ENCODE measurements at regions not wholly inside any gene's neighbourhood (a gene's known extent, or its start where the extent isn't known, plus 50 kb on each side); places are given as distances from the start of the nearest gene placed in this dataset.

GRCh38 chr14:43483415-43483814 lies 1023.7 kb downstream of the FSCB start:
- Mint-ChIP-seq H3K27ac (no peak overlapping the region), H3K36me3 (no peaks in the 10 kb centered on the region), H3K9me3 (ENCODE audit: low read depth) (peaks cover 3% of the 10 kb centered on the region), H3K4me1 (no peaks in the 10 kb centered on the region), H3K27me3 (no peaks in the 10 kb centered on the region), H3K4me3 (no peak overlapping the region)
- ATAC-seq: no peak
- CTCF ChIA-PET: no interaction called here
- DNase-seq: no peak

DNA sequence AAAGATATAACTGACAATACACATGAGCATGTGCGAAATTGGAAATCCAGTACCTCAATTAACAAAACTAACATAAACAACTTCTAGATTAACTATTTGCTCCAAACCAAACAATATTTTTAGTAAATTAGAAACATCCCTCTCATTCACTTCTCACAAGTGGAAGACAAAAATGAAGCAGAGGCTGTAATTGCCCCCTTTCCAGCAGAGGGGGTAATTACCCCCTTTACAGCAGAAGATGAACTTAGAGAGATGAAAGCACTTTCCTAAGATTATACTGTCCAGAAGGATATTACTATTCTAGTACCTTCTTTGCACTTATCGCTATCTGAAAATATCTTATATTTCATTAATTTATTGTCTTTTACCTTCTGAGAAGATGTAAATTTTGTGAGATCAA lies 1025.2 kb downstream of the FSCB start:
- H3K36me3 Mint-ChIP-seq: no peaks in the 10 kb centered on the region
- ATAC-seq: no peak
- H3K4me3 Mint-ChIP-seq: no peak overlapping the region
- no peak overlapping the region for H3K27ac Mint-ChIP-seq
- H3K9me3 Mint-ChIP-seq (ENCODE audit: low read depth): peaks cover 6% of the 10 kb centered on the region
- CTCF ChIA-PET: no interaction called here
- DNase-seq: no peak
- no peaks in the 10 kb centered on the region for H3K27me3 Mint-ChIP-seq
- no peaks in the 10 kb centered on the region for H3K4me1 Mint-ChIP-seq

GRCh38 chr14:43480976-43481375 lies 1026.1 kb downstream of the FSCB start:
- no peaks in the 10 kb centered on the region for H3K4me1 Mint-ChIP-seq
- no peak overlapping the region for H3K27ac Mint-ChIP-seq
- ATAC-seq (no peak), DNase-seq (no peak)
- H3K9me3 Mint-ChIP-seq (ENCODE audit: low read depth): peaks cover 7% of the 10 kb centered on the region
- no peaks in the 10 kb centered on the region for H3K36me3 Mint-ChIP-seq
- CTCF ChIA-PET: no interaction called here
- H3K4me3 Mint-ChIP-seq: no peak overlapping the region
- H3K27me3 Mint-ChIP-seq: no peaks in the 10 kb centered on the region

DNA sequence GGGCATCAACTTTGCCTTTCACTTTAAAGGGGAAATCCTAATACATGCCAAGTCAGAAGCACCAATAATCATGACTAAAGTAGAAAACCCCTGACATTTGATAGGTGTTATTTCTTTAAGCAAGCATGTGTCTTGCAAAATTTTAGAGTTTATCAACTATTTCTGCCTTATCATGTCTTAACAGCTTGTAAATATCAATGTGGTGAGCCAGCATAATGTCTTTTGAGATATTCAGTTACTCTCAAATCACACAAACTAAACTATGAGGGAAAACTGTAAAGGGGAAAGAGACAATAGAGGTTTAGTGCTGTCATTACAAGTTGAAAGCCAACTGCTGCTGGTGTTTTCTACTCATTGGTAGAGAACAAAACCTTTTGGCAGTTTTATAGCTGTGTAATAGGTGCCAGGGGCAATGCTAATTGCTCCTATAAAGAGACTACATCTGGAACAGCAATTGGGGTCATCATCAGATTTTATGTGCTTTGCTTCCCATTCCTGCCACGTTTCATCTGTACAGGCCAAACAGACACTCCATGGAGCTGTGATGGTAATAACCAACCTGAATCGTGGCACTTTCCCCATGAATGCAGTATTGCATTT lies 1027.4 kb downstream of the FSCB start:
- Mint-ChIP-seq H3K9me3 (ENCODE audit: low read depth) (peaks cover 10% of the 10 kb centered on the region), H3K36me3 (no peaks in the 10 kb centered on the region), H3K27me3 (no peaks in the 10 kb centered on the region), H3K27ac (no peak overlapping the region), H3K4me3 (no peak overlapping the region), H3K4me1 (no peaks in the 10 kb centered on the region)
- CTCF ChIA-PET: no interaction called here
- no peak for ATAC-seq
- DNase-seq: no peak

GRCh38 chr14:43476822-43477221 lies 1030.3 kb downstream of the FSCB start:
- Mint-ChIP-seq H3K27me3 (no peaks in the 10 kb centered on the region), H3K9me3 (ENCODE audit: low read depth) (peaks cover 10% of the 10 kb centered on the region), H3K4me3 (no peak overlapping the region), H3K4me1 (no peaks in the 10 kb centered on the region), H3K27ac (no peak overlapping the region), H3K36me3 (no peaks in the 10 kb centered on the region)
- ATAC-seq (no peak), DNase-seq (no peak)
- CTCF ChIA-PET: no interaction called here

GRCh38 chr14:43475757-43476156 lies 1031.3 kb downstream of the FSCB start:
- DNase-seq (no peak), ATAC-seq (no peak)
- Mint-ChIP-seq H3K4me3 (no peak overlapping the region), H3K27ac (no peak overlapping the region), H3K27me3 (no peaks in the 10 kb centered on the region), H3K36me3 (no peaks in the 10 kb centered on the region), H3K9me3 (ENCODE audit: low read depth) (peaks cover 13% of the 10 kb centered on the region), H3K4me1 (no peaks in the 10 kb centered on the region)
- CTCF ChIA-PET: no interaction called here

- Mint-ChIP-seq H3K9me3 (ENCODE audit: low read depth) (peaks cover 7% of the 10 kb centered on the region), H3K4me3 (no peak overlapping the region), H3K27me3 (no peaks in the 10 kb centered on the region), H3K36me3 (no peaks in the 10 kb centered on the region), H3K4me1 (no peaks in the 10 kb centered on the region), H3K27ac (no peak overlapping the region)
- ATAC-seq (no peak), DNase-seq (no peak)
- CTCF ChIA-PET: no interaction called here
These were observed 1035.5 kb downstream of the FSCB start for GRCh38 chr14:43471595-43471994.

DNA sequence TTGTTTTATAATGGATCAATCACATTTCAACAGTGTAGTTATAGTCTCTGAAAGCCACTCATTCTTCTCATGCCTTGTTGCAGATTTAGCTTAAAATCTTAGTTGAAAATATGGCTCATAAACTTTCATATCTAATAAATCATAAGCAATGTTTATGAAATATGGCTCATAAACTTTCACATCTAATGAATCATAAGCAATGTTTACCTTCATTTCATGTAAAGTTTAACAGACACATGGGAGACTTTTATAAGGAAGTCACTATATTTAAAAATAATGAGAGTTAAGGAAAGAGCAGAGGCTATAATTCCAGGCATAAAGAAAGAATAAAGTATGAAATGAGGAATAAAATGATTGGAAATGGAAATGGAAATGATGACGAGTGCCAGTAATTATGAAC lies 1042.1 kb downstream of the FSCB start:
- Mint-ChIP-seq H3K4me3 (no peak overlapping the region), H3K9me3 (ENCODE audit: low read depth) (peaks cover 6% of the 10 kb centered on the region), H3K4me1 (no peaks in the 10 kb centered on the region), H3K27ac (no peak overlapping the region), H3K27me3 (no peaks in the 10 kb centered on the region), H3K36me3 (no peaks in the 10 kb centered on the region)
- CTCF ChIA-PET: no interaction called here
- ATAC-seq (no peak), DNase-seq (no peak)

GRCh38 chr14:43449291-43449690 lies 1057.8 kb downstream of the FSCB start:
- no peak overlapping the region for H3K27ac Mint-ChIP-seq
- H3K36me3 Mint-ChIP-seq: no peaks in the 10 kb centered on the region
- no peaks in the 10 kb centered on the region for H3K27me3 Mint-ChIP-seq
- CTCF ChIA-PET: interaction anchor here (0.6 kb wide), 1 partner anchor 52 kb away, joined by 3 read pairs; no protein-coding TSS in a partner anchor
- peaks cover 10% of the 10 kb centered on the region for H3K9me3 Mint-ChIP-seq (ENCODE audit: low read depth)
- DNase-seq: no peak
- H3K4me1 Mint-ChIP-seq: no peaks in the 10 kb centered on the region
- ATAC-seq: no peak
- H3K4me3 Mint-ChIP-seq: no peak overlapping the region

DNA sequence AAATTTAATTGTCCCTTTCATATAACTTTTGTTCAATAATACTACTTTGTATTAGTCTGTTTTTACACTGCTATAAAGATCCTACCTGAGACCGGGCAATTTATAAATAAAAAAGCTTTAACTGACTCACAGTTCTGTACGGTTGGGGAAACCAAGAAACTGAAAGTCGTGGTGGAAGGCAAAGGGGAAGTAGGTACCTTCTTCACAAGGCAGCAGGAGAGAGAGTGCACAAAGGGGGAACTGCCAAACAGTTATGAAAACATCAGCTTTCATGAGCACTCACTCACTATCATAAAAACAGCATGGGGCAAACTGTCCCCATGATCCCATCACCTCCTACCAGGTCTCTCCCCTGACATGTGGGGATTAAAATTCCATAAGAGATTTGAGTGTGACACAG lies 1069.0 kb downstream of the FSCB start:
- Mint-ChIP-seq H3K36me3 (no peaks in the 10 kb centered on the region), H3K4me3 (no peak overlapping the region), H3K27me3 (no peaks in the 10 kb centered on the region), H3K9me3 (ENCODE audit: low read depth) (peaks cover 7% of the 10 kb centered on the region), H3K4me1 (no peaks in the 10 kb centered on the region), H3K27ac (no peak overlapping the region)
- DNase-seq (no peak), ATAC-seq (no peak)
- CTCF ChIA-PET: no interaction called here

GRCh38 chr14:43418324-43418723 lies 1088.8 kb downstream of the FSCB start:
- no peak for ATAC-seq
- no peaks in the 10 kb centered on the region for H3K36me3 Mint-ChIP-seq
- CTCF ChIA-PET: no interaction called here
- no peaks in the 10 kb centered on the region for H3K4me1 Mint-ChIP-seq
- no peak overlapping the region for H3K27ac Mint-ChIP-seq
- DNase-seq: no peak
- no peak overlapping the region for H3K4me3 Mint-ChIP-seq
- no peaks in the 10 kb centered on the region for H3K27me3 Mint-ChIP-seq
- H3K9me3 Mint-ChIP-seq (ENCODE audit: low read depth): peaks cover 12% of the 10 kb centered on the region

DNA sequence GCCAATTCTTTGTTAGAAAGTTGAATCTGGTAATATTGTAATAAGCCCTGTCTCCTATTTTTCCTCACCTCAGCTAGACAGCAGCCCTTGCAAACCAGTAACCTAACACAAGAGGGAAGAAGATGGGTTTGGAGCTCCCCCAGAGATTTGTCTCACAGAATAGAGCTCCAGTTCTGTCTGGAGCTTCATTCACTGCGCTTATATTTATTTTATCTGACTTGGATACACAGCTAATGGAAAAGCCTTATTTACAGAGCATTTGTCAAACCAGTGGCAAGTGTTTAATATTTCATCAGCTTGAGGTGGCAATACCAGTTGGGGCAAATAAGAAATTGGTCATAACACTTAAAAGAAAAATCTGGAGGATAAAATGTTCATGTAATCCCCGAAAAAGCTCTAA lies 1094.0 kb downstream of the FSCB start:
- Mint-ChIP-seq H3K36me3 (no peaks in the 10 kb centered on the region), H3K27me3 (no peaks in the 10 kb centered on the region), H3K27ac (no peak overlapping the region), H3K9me3 (ENCODE audit: low read depth) (peaks cover 5% of the 10 kb centered on the region), H3K4me1 (no peaks in the 10 kb centered on the region), H3K4me3 (no peak overlapping the region)
- ATAC-seq (no peak), DNase-seq (no peak)
- CTCF ChIA-PET: no interaction called here

DNA sequence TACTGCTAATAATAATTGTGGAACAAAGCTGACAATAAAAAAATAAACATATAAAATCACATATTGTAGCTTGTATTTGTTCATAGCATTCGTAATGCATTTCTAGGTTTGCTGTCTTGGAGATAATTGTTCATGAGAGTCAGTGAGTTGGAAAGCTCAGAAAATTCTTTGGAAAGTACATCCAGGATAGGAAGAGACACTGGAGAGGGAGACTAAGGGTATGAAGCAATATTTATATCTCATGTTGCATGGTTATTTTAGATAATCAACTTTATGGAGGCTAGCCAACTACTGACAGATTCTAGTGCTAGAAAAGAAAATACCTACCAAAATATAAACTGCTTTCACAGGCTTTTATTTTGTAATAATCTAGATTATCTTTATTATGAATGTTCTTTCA lies 1095.2 kb downstream of the FSCB start:
- Mint-ChIP-seq H3K4me3 (no peak overlapping the region), H3K27me3 (no peaks in the 10 kb centered on the region), H3K9me3 (ENCODE audit: low read depth) (peaks cover under 1% of the 10 kb centered on the region), H3K27ac (no peak overlapping the region), H3K36me3 (no peaks in the 10 kb centered on the region), H3K4me1 (no peaks in the 10 kb centered on the region)
- no peak for ATAC-seq
- no peak for DNase-seq
- CTCF ChIA-PET: no interaction called here

GRCh38 chr14:43410631-43411030 lies 1096.5 kb downstream of the FSCB start:
- CTCF ChIA-PET: no interaction called here
- no peak overlapping the region for H3K4me3 Mint-ChIP-seq
- H3K4me1 Mint-ChIP-seq: no peaks in the 10 kb centered on the region
- no peaks in the 10 kb centered on the region for H3K9me3 Mint-ChIP-seq (ENCODE audit: low read depth)
- ATAC-seq (no peak), DNase-seq (no peak)
- H3K27me3 Mint-ChIP-seq: no peaks in the 10 kb centered on the region
- no peaks in the 10 kb centered on the region for H3K36me3 Mint-ChIP-seq
- no peak overlapping the region for H3K27ac Mint-ChIP-seq

- CTCF ChIA-PET: no interaction called here
- Mint-ChIP-seq H3K9me3 (ENCODE audit: low read depth) (peaks cover 7% of the 10 kb centered on the region), H3K27me3 (no peaks in the 10 kb centered on the region), H3K4me1 (no peaks in the 10 kb centered on the region), H3K36me3 (peaks cover 1% of the 10 kb centered on the region), H3K27ac (no peak overlapping the region), H3K4me3 (no peak overlapping the region)
- ATAC-seq (no peak), DNase-seq (no peak)
These were observed 1098.6 kb downstream of the FSCB start for GRCh38 chr14:43408472-43408871.
